ENCODE measurements at regions not wholly inside any gene's neighbourhood (a gene's known extent, or its start where the extent isn't known, plus 50 kb on each side); places are given as distances from the start of the nearest gene placed in this dataset.

DNA sequence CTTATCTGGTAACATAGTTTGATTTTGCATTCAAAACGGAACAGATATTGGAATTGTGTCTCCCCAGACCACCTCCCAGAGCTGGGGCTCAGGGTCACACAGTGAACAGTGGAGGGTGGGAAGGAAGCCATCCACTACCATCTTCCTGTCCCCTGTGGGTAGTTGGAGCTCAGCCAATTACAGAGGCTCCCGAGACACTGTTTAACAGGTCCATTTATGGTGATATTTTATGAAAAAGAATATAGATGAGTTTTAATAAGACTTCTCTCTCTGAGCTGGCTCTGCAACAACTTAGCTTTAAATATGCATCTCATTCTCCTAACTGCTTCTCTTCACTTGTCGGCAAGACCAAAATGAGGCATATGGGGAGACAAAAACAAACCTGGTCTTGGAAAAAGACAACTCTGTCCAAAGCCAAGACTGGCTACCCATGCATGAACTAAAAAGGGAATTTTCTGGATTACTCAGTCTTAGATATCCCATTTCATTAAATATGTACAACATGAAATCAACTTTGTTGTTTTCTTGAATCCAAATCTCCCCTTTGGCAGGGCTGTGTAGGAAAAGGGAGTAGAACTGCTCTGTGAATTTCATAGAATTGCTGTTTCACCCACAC, 83.8 kb upstream of the HOXC13 start:
- TF ChIP-seq POLR2AphosphoS5 (IDR thresholded peaks at IDR 0.05; ENCODE audit: borderline replicate concordance, low read depth, low read length) (no peak), EZH2 (IDR thresholded peaks at IDR 0.05) (no peak), FOXP2 (optimal IDR thresholded peaks at IDR 0.05; ENCODE audit: control extremely low read depth, extremely low read length, insufficient read depth) (no peak)
